Stimulated activated naive B cell treated with anti-CD40 and anti-IgM and Interleukin-4, amounts not matched to agents 10 μg/mL and 1 μg/mL and 100 μg/mL, for 72 hours (primary cell): ENCODE measurements at regions not wholly inside any gene's neighbourhood (a gene's known extent, or its start where the extent isn't known, plus 50 kb on each side); places are given as distances from the start of the nearest gene placed in this dataset.

Source experiments
- ATAC-seq, 2 donors: fragments of 150-1000 bp; cut with Tn5 transposase; replicated peaks; 2 replicates each; pipeline ENCODE4 v1.10.0; 2021; ENCODE audit warnings: moderate library complexity in 1 of 2
- DNase-seq: peaks from one replicate; pipeline ENCODE4 v3.0.0; 2021
- H3K27ac Mint-ChIP-seq: one replicate; pipeline ENCODE4 v1.8.0; 2022; ENCODE audit warnings: mild to moderate bottlenecking, mixed read lengths
- H3K27me3 Mint-ChIP-seq, 2 donors: one replicate each; pipeline ENCODE4 v1.8.0; 2022; ENCODE audit warnings: mixed read lengths in 2 of 2
- H3K36me3 Mint-ChIP-seq, 2 donors: one replicate each; pipeline ENCODE4 v1.8.0; 2022; ENCODE audit warnings: mixed read lengths in 2 of 2, mild to moderate bottlenecking in 1 of 2
- H3K4me1 Mint-ChIP-seq, 2 donors: one replicate each; pipeline ENCODE4 v1.8.0; 2022; ENCODE audit warnings: mixed read lengths in 2 of 2, mild to moderate bottlenecking in 1 of 2
- H3K4me3 Mint-ChIP-seq, 2 donors: one replicate each; pipeline ENCODE4 v1.8.0; 2022; ENCODE audit warnings: mild to moderate bottlenecking in 2 of 2, mixed read lengths in 2 of 2, moderate library complexity in 1 of 2
- H3K9me3 Mint-ChIP-seq, 2 donors: one replicate each; pipeline ENCODE4 v1.8.0; 2022; ENCODE audit warnings: mixed read lengths in 2 of 2, mild to moderate bottlenecking in 1 of 2

- Mint-ChIP-seq H3K27ac (no peak overlapping the region), H3K9me3 (peaks cover 5 to 7% of the 10 kb centered on the region in 2 donors), H3K4me1 (no peaks in the 10 kb centered on the region), H3K27me3 (no peaks in the 10 kb centered on the region), H3K36me3 (no peaks in the 10 kb centered on the region), H3K4me3 (no peak overlapping the region)
- no peak for DNase-seq
- no peak for ATAC-seq
Observed at GRCh38 chr12:88802096-88802706, 221.9 kb upstream of the KITLG start.

- H3K4me1 Mint-ChIP-seq = no peaks in the 10 kb centered on the region
- no peak overlapping the region for H3K4me3 Mint-ChIP-seq
- no peak overlapping the region for H3K27ac Mint-ChIP-seq
- ATAC-seq = no peak
- no peak for DNase-seq
- H3K9me3 Mint-ChIP-seq = peaks cover 5 to 7% of the 10 kb centered on the region in 2 donors
- H3K36me3 Mint-ChIP-seq = no peaks in the 10 kb centered on the region
- H3K27me3 Mint-ChIP-seq = no peaks in the 10 kb centered on the region
Observed at GRCh38 chr12:88801227-88802095, 221.2 kb upstream of the KITLG start.

GRCh38 chr12:88793096-88793495 lies 212.8 kb upstream of the KITLG start:
- Mint-ChIP-seq H3K27ac (no peak overlapping the region), H3K4me3 (no peak overlapping the region), H3K9me3 (peaks cover 23 to 30% of the 10 kb centered on the region in 2 donors), H3K4me1 (no peaks in the 10 kb centered on the region), H3K36me3 (no peaks in the 10 kb centered on the region), H3K27me3 (no peaks in the 10 kb centered on the region)
- DNase-seq (no peak), ATAC-seq (no peak)

GRCh38 chr12:88790231-88790630 lies 210.0 kb upstream of the KITLG start:
- H3K4me1 Mint-ChIP-seq = no peaks in the 10 kb centered on the region
- ATAC-seq = no peak
- no peak overlapping the region for H3K27ac Mint-ChIP-seq
- H3K36me3 Mint-ChIP-seq = no peaks in the 10 kb centered on the region
- H3K27me3 Mint-ChIP-seq = no peaks in the 10 kb centered on the region
- H3K9me3 Mint-ChIP-seq = peaks cover 23 to 27% of the 10 kb centered on the region in 2 donors
- no peak for DNase-seq
- H3K4me3 Mint-ChIP-seq = no peak overlapping the region

GRCh38 chr12:88784166-88784565 lies 203.9 kb upstream of the KITLG start:
- Mint-ChIP-seq H3K27ac (no peak overlapping the region), H3K4me3 (no peak overlapping the region), H3K36me3 (no peaks in the 10 kb centered on the region), H3K9me3 (peaks cover 2 to 5% of the 10 kb centered on the region in 2 donors), H3K27me3 (no peaks in the 10 kb centered on the region), H3K4me1 (no peaks in the 10 kb centered on the region)
- DNase-seq (no peak), ATAC-seq (no peak)

- DNase-seq (no peak), ATAC-seq (no peak)
- Mint-ChIP-seq H3K27ac (no peak overlapping the region), H3K4me1 (no peaks in the 10 kb centered on the region), H3K4me3 (no peak overlapping the region), H3K9me3 (peaks cover 0 to 4% of the 10 kb centered on the region in 2 donors), H3K36me3 (no peaks in the 10 kb centered on the region), H3K27me3 (no peaks in the 10 kb centered on the region)
Observed at GRCh38 chr12:88782351-88782750, 202.1 kb upstream of the KITLG start.

- Mint-ChIP-seq H3K4me1 (no peaks in the 10 kb centered on the region), H3K4me3 (no peak overlapping the region), H3K36me3 (no peaks in the 10 kb centered on the region), H3K27me3 (no peaks in the 10 kb centered on the region), H3K9me3 (peaks cover 0 to 4% of the 10 kb centered on the region in 2 donors), H3K27ac (no peak overlapping the region)
- DNase-seq (no peak), ATAC-seq (no peak)
Observed at GRCh38 chr12:88781909-88782308, 201.6 kb upstream of the KITLG start.

- H3K4me1 Mint-ChIP-seq = no peaks in the 10 kb centered on the region
- no peak overlapping the region for H3K4me3 Mint-ChIP-seq
- DNase-seq (no peak), ATAC-seq (no peak)
- H3K9me3 Mint-ChIP-seq = peaks cover 0 to 2% of the 10 kb centered on the region in 2 donors
- no peak overlapping the region for H3K27ac Mint-ChIP-seq
- no peaks in the 10 kb centered on the region for H3K36me3 Mint-ChIP-seq
- no peaks in the 10 kb centered on the region for H3K27me3 Mint-ChIP-seq
Observed at GRCh38 chr12:88778064-88778463, 197.8 kb upstream of the KITLG start.

- ATAC-seq = no peak
- Mint-ChIP-seq H3K4me1 (no peaks in the 10 kb centered on the region), H3K27ac (no peak overlapping the region), H3K36me3 (no peaks in the 10 kb centered on the region), H3K9me3 (no peaks in the 10 kb centered on the region), H3K4me3 (no peak overlapping the region), H3K27me3 (no peaks in the 10 kb centered on the region)
- no peak for DNase-seq
Observed at GRCh38 chr12:88775742-88776151, 195.5 kb upstream of the KITLG start.

GRCh38 chr12:88767699-88768098 lies 187.4 kb upstream of the KITLG start:
- no peaks in the 10 kb centered on the region for H3K9me3 Mint-ChIP-seq
- H3K36me3 Mint-ChIP-seq = no peaks in the 10 kb centered on the region
- H3K4me3 Mint-ChIP-seq = no peak overlapping the region
- no peaks in the 10 kb centered on the region for H3K4me1 Mint-ChIP-seq
- ATAC-seq = no peak
- no peak for DNase-seq
- no peaks in the 10 kb centered on the region for H3K27me3 Mint-ChIP-seq
- H3K27ac Mint-ChIP-seq = no peak overlapping the region

GRCh38 chr12:88764781-88765480 lies 184.7 kb upstream of the KITLG start:
- H3K27me3 Mint-ChIP-seq = no peaks in the 10 kb centered on the region
- no peaks in the 10 kb centered on the region for H3K36me3 Mint-ChIP-seq
- H3K27ac Mint-ChIP-seq = no peak overlapping the region
- no peak for DNase-seq
- no peak for ATAC-seq
- no peak overlapping the region for H3K4me3 Mint-ChIP-seq
- H3K4me1 Mint-ChIP-seq = no peaks in the 10 kb centered on the region
- peaks cover 0 to 2% of the 10 kb centered on the region in 2 donors for H3K9me3 Mint-ChIP-seq

GRCh38 chr12:88763536-88764100 lies 183.3 kb upstream of the KITLG start:
- Mint-ChIP-seq H3K9me3 (peaks cover 0 to 2% of the 10 kb centered on the region in 2 donors), H3K36me3 (no peaks in the 10 kb centered on the region), H3K27ac (no peak overlapping the region), H3K27me3 (no peaks in the 10 kb centered on the region), H3K4me3 (no peak overlapping the region), H3K4me1 (no peaks in the 10 kb centered on the region)
- ATAC-seq (no peak), DNase-seq (no peak)

GRCh38 chr12:88758176-88758575 lies 177.9 kb upstream of the KITLG start:
- Mint-ChIP-seq H3K4me1 (no peaks in the 10 kb centered on the region), H3K27me3 (no peaks in the 10 kb centered on the region), H3K9me3 (peaks cover 0 to 2% of the 10 kb centered on the region in 2 donors), H3K27ac (no peak overlapping the region), H3K4me3 (no peak overlapping the region), H3K36me3 (no peaks in the 10 kb centered on the region)
- DNase-seq (no peak), ATAC-seq (no peak)

- Mint-ChIP-seq H3K27ac (no peak overlapping the region), H3K27me3 (no peaks in the 10 kb centered on the region), H3K4me1 (no peaks in the 10 kb centered on the region), H3K4me3 (no peak overlapping the region), H3K9me3 (no peaks in the 10 kb centered on the region), H3K36me3 (no peaks in the 10 kb centered on the region)
- DNase-seq (no peak), ATAC-seq (no peak)
Observed at GRCh38 chr12:88756917-88757316, 176.6 kb upstream of the KITLG start.
